ENCODE measurements at regions not wholly inside any gene's neighbourhood (a gene's known extent, or its start where the extent isn't known, plus 50 kb on each side); places are given as distances from the start of the nearest gene placed in this dataset.
"Not testable (repeated sequence)": the region's sequence is repeated elsewhere in the genome, so short reads cannot be mapped to it uniquely, and the experiment has no call there.

GRCh38 chr3:193808317-193808716 lies 215.3 kb downstream of the OPA1 start:
- Mint-ChIP-seq H3K36me3 (ENCODE audit: low read depth) (no peaks in the 10 kb centered on the region), H3K4me1 (ENCODE audit: low read depth) (no peaks in the 10 kb centered on the region), H3K4me3 (no peak overlapping the region), H3K27ac (no peak overlapping the region), H3K9me3 (no peaks in the 10 kb centered on the region), H3K27me3 (no peaks in the 10 kb centered on the region)
- DNase-seq: no peak

DNA sequence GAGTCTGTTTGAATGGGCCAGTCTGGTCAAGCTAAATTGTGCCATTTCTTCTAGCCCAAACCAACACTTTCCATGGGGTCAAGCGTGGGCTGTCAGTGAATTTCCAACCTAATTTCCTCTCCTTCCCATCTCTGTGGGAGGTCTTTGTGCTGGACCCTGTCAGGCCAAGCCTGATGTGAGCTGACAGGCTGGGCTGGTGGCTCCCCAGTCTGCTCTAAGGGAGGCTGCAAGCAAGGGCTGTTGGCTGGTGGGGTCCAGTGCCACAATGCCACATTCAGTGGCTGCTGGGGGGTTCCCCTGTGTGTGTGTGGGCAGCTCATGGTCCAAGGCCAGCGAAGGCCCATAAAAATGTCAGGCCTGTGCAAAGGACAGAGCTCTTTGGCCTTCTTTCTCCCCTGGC lies 216.1 kb downstream of the OPA1 start:
- Mint-ChIP-seq H3K36me3 (ENCODE audit: low read depth) (no peaks in the 10 kb centered on the region), H3K4me1 (ENCODE audit: low read depth) (no peaks in the 10 kb centered on the region), H3K9me3 (no peaks in the 10 kb centered on the region), H3K27me3 (peaks cover under 1% of the 10 kb centered on the region), H3K4me3 (no peak overlapping the region), H3K27ac (no peak overlapping the region)
- no peak for DNase-seq

- Mint-ChIP-seq H3K4me3 (no peak overlapping the region), H3K27me3 (peaks cover 3% of the 10 kb centered on the region), H3K9me3 (no peaks in the 10 kb centered on the region), H3K36me3 (ENCODE audit: low read depth) (no peaks in the 10 kb centered on the region), H3K27ac (no peak overlapping the region), H3K4me1 (ENCODE audit: low read depth) (no peaks in the 10 kb centered on the region)
- DNase-seq: no peak
These were observed 219.2 kb downstream of the OPA1 start for GRCh38 chr3:193812078-193812725.

- Mint-ChIP-seq H3K27me3 (peaks cover 3% of the 10 kb centered on the region), H3K27ac (no peak overlapping the region), H3K36me3 (ENCODE audit: low read depth) (no peaks in the 10 kb centered on the region), H3K4me1 (ENCODE audit: low read depth) (no peaks in the 10 kb centered on the region), H3K9me3 (no peaks in the 10 kb centered on the region), H3K4me3 (no peak overlapping the region)
- DNase-seq: no peak
These were observed 219.9 kb downstream of the OPA1 start for GRCh38 chr3:193812791-193813500.

GRCh38 chr3:193813501-193813830 lies 220.5 kb downstream of the OPA1 start:
- no peak overlapping the region for H3K27ac Mint-ChIP-seq
- peaks cover 3% of the 10 kb centered on the region for H3K27me3 Mint-ChIP-seq
- DNase-seq: no peak
- H3K4me3 Mint-ChIP-seq: no peak overlapping the region
- no peaks in the 10 kb centered on the region for H3K36me3 Mint-ChIP-seq (ENCODE audit: low read depth)
- no peaks in the 10 kb centered on the region for H3K4me1 Mint-ChIP-seq (ENCODE audit: low read depth)
- no peaks in the 10 kb centered on the region for H3K9me3 Mint-ChIP-seq

- Mint-ChIP-seq H3K4me1 (ENCODE audit: low read depth) (no peaks in the 10 kb centered on the region), H3K27ac (no peak overlapping the region)
These were observed 221.3 kb downstream of the OPA1 start for GRCh38 chr3:193814166-193814892.

GRCh38 chr3:193815246-193816027 lies 222.4 kb downstream of the OPA1 start:
- Mint-ChIP-seq H3K4me3 (no peak overlapping the region), H3K27ac (no peak overlapping the region), H3K4me1 (ENCODE audit: low read depth) (no peaks in the 10 kb centered on the region), H3K36me3 (ENCODE audit: low read depth) (no peaks in the 10 kb centered on the region), H3K27me3 (peaks cover 8% of the 10 kb centered on the region), H3K9me3 (no peaks in the 10 kb centered on the region)
- no peak for DNase-seq

More at GRCh38 chr3:193814166-193814892, 221.3 kb downstream of the OPA1 start:
- Mint-ChIP-seq H3K4me3 (no peak overlapping the region), H3K9me3 (no peaks in the 10 kb centered on the region), H3K36me3 (ENCODE audit: low read depth) (no peaks in the 10 kb centered on the region), H3K27me3 (peaks cover 5% of the 10 kb centered on the region)
- DNase-seq: no peak

DNA sequence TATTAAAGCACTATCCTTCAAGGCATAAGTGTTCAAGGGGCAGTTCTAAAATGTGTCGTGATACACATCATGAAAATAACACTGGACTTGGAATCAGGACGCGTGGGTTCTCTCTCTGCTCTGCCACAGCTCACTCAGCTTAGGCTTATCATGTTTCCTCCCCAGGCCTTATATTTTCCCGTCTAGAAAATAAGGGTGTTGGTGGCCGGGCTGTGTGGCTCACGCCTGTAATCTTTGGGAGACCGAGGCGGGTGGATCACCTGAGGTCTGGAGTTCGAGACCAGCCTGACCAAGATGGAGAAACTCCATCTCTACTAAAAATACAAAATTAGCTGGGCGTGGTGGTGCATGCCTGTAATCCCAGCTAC lies 223.0 kb downstream of the OPA1 start:
- no peaks in the 10 kb centered on the region for H3K9me3 Mint-ChIP-seq
- no peak for DNase-seq
- H3K36me3 Mint-ChIP-seq (ENCODE audit: low read depth): no peaks in the 10 kb centered on the region
- peaks cover 8% of the 10 kb centered on the region for H3K27me3 Mint-ChIP-seq
- no peak overlapping the region for H3K4me3 Mint-ChIP-seq
- no peaks in the 10 kb centered on the region for H3K4me1 Mint-ChIP-seq (ENCODE audit: low read depth)
- H3K27ac Mint-ChIP-seq: no peak overlapping the region

DNA sequence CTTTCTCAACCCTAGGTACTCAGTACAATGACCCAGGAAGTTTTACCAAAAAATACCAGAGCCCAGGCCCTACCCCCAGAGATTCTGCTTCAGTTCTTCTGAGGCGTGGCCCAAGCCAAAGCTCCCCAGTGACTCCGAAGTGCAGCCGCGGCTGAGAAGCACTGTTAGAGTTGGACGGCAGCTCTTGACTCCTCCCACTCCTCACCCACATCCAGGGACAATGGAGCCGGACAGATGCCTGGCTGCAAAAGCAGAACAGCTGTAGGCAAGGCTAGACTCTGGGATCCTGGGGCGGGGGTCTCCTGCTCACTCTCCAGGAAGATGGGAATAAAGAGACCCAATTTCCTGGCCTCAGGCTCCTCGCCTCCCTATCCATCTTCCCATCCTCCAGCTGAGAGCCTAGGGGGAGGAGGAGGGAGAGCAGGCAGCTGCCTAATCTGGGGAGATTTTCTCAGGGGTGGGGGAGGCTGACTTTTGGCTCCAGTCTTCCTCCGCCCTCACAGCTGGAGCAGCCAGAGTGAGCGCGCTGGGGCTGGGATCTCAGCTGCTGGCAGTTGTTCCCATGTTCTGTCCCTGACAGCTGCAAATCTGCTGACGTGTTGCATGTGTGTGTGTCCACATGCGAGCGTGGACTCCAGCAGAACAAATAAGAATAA lies 223.8 kb downstream of the OPA1 start:
- Mint-ChIP-seq H3K4me3 (no peak overlapping the region), H3K9me3 (no peaks in the 10 kb centered on the region), H3K27me3 (peaks cover 8% of the 10 kb centered on the region), H3K36me3 (ENCODE audit: low read depth) (no peaks in the 10 kb centered on the region), H3K4me1 (ENCODE audit: low read depth) (no peaks in the 10 kb centered on the region), H3K27ac (no peak overlapping the region)
- no peak for DNase-seq

- no peak overlapping the region for H3K27ac Mint-ChIP-seq
These were observed 226.4 kb downstream of the OPA1 start for GRCh38 chr3:193819117-193820010.

GRCh38 chr3:193821151-193821668 lies 228.2 kb downstream of the OPA1 start:
- DNase-seq: no peak
- Mint-ChIP-seq H3K27me3 (peaks cover 15% of the 10 kb centered on the region), H3K27ac (no peak overlapping the region), H3K9me3 (no peaks in the 10 kb centered on the region), H3K4me3 (no peak overlapping the region), H3K36me3 (ENCODE audit: low read depth) (no peaks in the 10 kb centered on the region), H3K4me1 (ENCODE audit: low read depth) (no peaks in the 10 kb centered on the region)

More at GRCh38 chr3:193819117-193820010, 226.4 kb downstream of the OPA1 start:
- H3K36me3 Mint-ChIP-seq (ENCODE audit: low read depth): no peaks in the 10 kb centered on the region
- H3K4me1 Mint-ChIP-seq (ENCODE audit: low read depth): no peaks in the 10 kb centered on the region
- DNase-seq: no peak
- no peak overlapping the region for H3K4me3 Mint-ChIP-seq
- no peaks in the 10 kb centered on the region for H3K9me3 Mint-ChIP-seq
- H3K27me3 Mint-ChIP-seq: peaks cover 15% of the 10 kb centered on the region

GRCh38 chr3:193822492-193823212 lies 229.6 kb downstream of the OPA1 start:
- DNase-seq: no peak
- H3K4me1 Mint-ChIP-seq (ENCODE audit: low read depth): no peaks in the 10 kb centered on the region
- no peak overlapping the region for H3K27ac Mint-ChIP-seq
- no peak overlapping the region for H3K4me3 Mint-ChIP-seq
- H3K9me3 Mint-ChIP-seq: no peaks in the 10 kb centered on the region
- H3K27me3 Mint-ChIP-seq: peaks cover 18% of the 10 kb centered on the region
- no peaks in the 10 kb centered on the region for H3K36me3 Mint-ChIP-seq (ENCODE audit: low read depth)

DNA sequence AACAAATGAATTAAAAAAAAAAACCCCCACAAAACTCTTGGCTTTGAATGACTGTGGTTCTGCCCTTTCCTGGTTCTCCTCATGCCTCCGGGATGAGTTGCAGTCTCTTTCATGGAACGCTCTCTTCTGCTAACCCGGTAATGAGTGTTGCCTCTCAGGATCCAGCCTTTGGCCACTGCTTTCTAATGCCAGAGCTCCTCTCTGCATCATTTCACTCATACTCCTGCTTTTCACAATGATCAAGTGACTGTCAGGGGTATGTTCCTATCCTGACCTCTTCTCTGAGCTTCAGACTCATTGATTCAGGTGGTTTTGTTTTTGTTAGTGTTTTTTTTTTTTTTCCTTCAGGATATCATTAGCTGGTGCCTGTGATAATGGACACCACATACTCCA lies 230.2 kb downstream of the OPA1 start:
- H3K4me1 Mint-ChIP-seq (ENCODE audit: low read depth); H3K27ac Mint-ChIP-seq; DNase-seq; H3K36me3 Mint-ChIP-seq (ENCODE audit: low read depth); H3K4me3 Mint-ChIP-seq; H3K9me3 Mint-ChIP-seq: not testable (repeated sequence)
- H3K27me3 Mint-ChIP-seq: peaks cover 18% of the 10 kb centered on the region

All from activated T-cell treated with anti-CD3 and anti-CD28 coated beads, Interleukin-2, amount 50 U/mL, for 24 hours (primary cell).